GM12872 (cell line): ENCODE measurements at regions not wholly inside any gene's neighbourhood (a gene's known extent, or its start where the extent isn't known, plus 50 kb on each side); places are given as distances from the start of the nearest gene placed in this dataset.

Experiments used
- CTCF ChIP-seq: IDR thresholded peaks from 3 replicates; pipeline ENCODE4 v1.5.1; 2011; ENCODE audit warnings: low read depth, mild to moderate bottlenecking, low read length, moderate library complexity; ENCODE audit not compliant: insufficient read depth

DNA sequence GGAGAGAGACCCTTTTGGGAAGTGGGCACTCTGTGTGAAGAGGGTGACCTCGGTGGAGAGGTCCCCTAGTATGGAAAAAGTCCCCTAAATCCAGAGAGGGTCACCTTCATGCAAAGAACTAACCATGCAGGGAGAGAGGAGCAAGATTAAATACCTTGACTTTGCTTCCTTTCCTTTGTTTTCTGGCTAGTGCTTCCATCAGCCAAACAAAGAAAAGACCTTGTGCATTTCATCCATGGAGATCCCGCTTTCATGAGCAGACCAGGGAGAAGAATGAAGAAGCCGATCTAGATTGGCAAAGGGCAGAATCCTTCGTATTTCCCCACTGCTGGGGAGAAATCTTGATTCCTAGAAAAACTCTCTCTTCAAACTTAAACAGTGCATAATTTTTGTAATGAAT is 813.3 kb upstream of the CDH6 start:
- no peak for TF ChIP-seq CTCF

DNA sequence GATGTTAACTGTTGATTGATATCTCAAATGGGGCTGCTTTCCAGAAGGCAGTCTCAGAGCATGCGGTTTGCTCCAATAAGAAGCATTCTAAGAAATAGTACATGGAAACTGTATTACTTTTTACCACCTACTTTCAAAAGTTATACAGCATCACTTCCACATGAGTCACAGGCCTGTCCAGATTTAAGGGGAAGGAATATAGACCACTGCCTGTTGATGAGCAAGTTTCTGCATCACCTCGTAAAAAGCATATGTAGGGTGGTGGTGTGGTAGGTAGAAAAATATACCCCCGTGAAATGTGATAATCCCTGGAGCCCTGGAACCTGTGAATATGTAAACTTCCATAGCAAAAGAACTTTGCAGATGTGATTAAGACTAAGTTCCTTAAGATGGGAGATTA is 816.6 kb upstream of the CDH6 start:
- no peak for TF ChIP-seq CTCF

DNA sequence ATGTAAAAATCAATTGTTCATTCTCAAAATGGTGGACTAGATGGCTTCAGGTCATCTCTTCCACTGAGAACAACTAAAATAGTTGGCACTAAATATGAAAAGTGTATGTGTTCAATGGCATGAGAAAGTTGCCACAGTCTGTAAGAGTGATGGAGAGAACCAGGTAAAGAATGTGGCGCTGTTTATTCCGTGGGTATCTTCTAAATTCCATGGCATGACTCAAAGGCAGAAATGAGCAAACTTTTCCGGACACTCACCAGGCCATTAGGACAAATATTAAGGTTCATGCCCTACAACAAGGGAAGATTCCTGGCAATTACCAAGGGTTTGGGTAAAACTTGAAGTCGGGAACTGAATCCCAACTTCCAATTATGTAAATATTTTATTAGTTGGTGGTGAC is 825.4 kb upstream of the CDH6 start:
- no peak for TF ChIP-seq CTCF

DNA sequence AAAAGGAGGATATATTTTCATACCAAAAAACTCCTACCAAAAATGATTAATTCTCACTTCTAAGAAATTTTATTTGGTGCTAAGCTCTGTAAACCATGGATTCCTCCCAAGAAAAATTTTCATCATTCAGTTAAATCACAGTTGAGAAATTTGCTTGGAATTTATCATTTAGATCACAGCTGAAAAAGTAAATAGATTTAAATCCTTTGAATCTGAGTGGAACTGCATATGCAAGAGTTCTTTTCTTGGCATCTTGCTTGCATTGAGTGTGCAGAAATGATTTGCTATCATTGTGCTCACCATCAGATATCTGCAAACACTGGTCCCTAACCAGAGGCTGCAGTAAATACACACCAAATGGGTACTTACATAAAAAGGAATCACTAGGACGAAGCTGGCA is 836.1 kb upstream of the CDH6 start:
- TF ChIP-seq CTCF, result no peak

- no peak for TF ChIP-seq CTCF
Measured at GRCh38 chr5:30355675-30356074, 837.8 kb upstream of the CDH6 start.

DNA sequence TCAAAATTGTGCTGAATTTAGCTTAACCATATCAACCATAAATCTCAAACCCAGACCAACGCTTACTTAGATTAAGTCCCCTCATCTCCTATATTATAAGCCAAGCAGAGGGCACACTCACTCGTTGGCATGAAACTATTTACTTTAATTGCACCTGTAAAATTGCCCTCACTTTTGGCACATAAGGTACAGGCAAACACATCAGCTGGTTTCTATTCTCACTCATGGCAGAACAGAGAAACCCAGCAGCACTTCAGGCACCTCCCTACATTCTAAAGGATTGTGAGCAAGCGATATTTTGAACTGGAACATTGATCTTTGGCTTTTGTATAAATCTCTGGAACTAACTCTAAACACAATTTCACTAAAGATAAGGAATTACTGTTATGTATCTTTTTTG is 845.6 kb upstream of the CDH6 start:
- TF ChIP-seq CTCF, result no peak

DNA sequence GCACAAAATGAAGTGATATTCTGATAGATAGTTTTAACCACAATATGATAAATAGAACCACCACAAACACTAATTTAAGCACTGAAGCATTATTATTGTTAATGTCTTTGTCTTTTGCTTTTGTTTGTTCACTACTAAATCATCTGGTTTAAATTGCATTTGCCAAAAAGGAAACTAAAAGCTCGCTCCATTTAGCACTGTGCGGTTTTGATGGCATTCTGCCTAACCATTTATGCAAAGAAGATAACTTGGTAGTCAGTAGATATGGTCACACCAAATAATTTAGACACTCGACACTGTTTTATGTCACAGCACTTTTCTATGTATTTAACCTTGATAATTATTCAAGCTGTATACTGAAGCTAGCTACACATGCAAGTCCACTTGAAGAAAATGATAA is 849.8 kb upstream of the CDH6 start:
- TF ChIP-seq CTCF, result no peak

- no peak for TF ChIP-seq CTCF
Measured at GRCh38 chr5:30341466-30341865, 852.0 kb upstream of the CDH6 start.
